Right lobe of liver (tissue), 6 donors: ENCODE measurements at regions not wholly inside any gene's neighbourhood (a gene's known extent, or its start where the extent isn't known, plus 50 kb on each side); places are given as distances from the start of the nearest gene placed in this dataset.
A peak's percentile ranks its signal among the peaks of the same experiment; 100 is the strongest.

Experiments used
- ATAC-seq, 4 donors: fragments of 200-7000 bp; cut with Tn5 transposase; one replicate each; pipeline ENCODE4 v1.9.1; 2020; ENCODE audit warnings: mild to moderate bottlenecking in 4 of 4, moderate library complexity in 4 of 4
- DNase-seq, 3 donors: peaks; one replicate each; pipeline ENCODE4 v3.0.0-alpha.2; 2020
- H3K27ac ChIP-seq, 3 donors: fragments of 200-600 bp; one replicate each; pipeline ENCODE4 v1.8.0; 2022
- H3K27me3 ChIP-seq, 2 donors: fragments of 200-600 bp; one replicate each; pipeline ENCODE4 v1.8.0; 2022
- H3K36me3 ChIP-seq, 4 donors: fragments of 200-600 bp; sonication (generic) in 1 of 4; one replicate each; pipeline versions ENCODE4 v1.5.1 to v1.8.0; 2017 to 2022; ENCODE audit warnings: control low read depth in 1 of 4
- H3K4me1 ChIP-seq, 4 donors: fragments of 200-600 bp; sonication (generic) in 1 of 4; one replicate each; pipeline versions ENCODE4 v1.5.1 to v1.8.0; 2017 to 2022; ENCODE audit warnings: control low read depth in 1 of 4
- H3K4me3 ChIP-seq, 3 donors: fragments of 200-600 bp; one replicate each; pipeline ENCODE4 v1.8.0; 2022
- H3K9me3 ChIP-seq, 4 donors: fragments of 200-600 bp; sonication (generic) in 1 of 4; one replicate each; pipeline versions ENCODE4 v1.5.1 to v1.8.0; 2017 to 2022; ENCODE audit warnings: control low read depth in 1 of 4
- POLR2A ChIP-seq: fragments of 450-650 bp; IDR thresholded peaks from one replicate; pipeline ENCODE4 v1.6.1; 2017; ENCODE audit warnings: antibody characterized with exemption, mild to moderate bottlenecking
- WGBS: methylation state at CpG from one replicate; pipeline ENCODE4 v1.1.6; 2018; ENCODE audit warnings: low coverage, low lambda C conversion rate; ENCODE audit not compliant: insufficient coverage; ENCODE audit errors: missing lambda C conversion rate; 5-methylcytosine and 5-hydroxymethylcytosine counted together
- intact Hi-C, 2 donors: fragments of 100-400 bp; cut with DNase I; formaldehyde crosslinking; loops; one replicate each; pipeline versions ENCODE4 v1.11.2 to v1.14.1; 2022
- TF ChIP-seq, protein P1 (sequence below), 4 donors: fragments of 200-600 bp in 3 of 4; fragments of 450-650 bp in 1 of 4; IDR thresholded peaks; one replicate each; pipeline versions ENCODE4 v1.5.1 to v1.8.0; 2016 to 2022; ENCODE audit warnings: antibody characterized with exemption in 4 of 4, mild to moderate bottlenecking in 2 of 4
- donor health status: DM: no; HTN: yes; CAD: no.
- donor health status: DM: no; HTN: no; CAD: no.
- donor health status: DM: no; HTN: no; CAD: no.
- donor health status: DM: no; HTN: yes; CAD: no.
- donor health status: DM: no; HTN: yes; CAD: no.

DNA sequence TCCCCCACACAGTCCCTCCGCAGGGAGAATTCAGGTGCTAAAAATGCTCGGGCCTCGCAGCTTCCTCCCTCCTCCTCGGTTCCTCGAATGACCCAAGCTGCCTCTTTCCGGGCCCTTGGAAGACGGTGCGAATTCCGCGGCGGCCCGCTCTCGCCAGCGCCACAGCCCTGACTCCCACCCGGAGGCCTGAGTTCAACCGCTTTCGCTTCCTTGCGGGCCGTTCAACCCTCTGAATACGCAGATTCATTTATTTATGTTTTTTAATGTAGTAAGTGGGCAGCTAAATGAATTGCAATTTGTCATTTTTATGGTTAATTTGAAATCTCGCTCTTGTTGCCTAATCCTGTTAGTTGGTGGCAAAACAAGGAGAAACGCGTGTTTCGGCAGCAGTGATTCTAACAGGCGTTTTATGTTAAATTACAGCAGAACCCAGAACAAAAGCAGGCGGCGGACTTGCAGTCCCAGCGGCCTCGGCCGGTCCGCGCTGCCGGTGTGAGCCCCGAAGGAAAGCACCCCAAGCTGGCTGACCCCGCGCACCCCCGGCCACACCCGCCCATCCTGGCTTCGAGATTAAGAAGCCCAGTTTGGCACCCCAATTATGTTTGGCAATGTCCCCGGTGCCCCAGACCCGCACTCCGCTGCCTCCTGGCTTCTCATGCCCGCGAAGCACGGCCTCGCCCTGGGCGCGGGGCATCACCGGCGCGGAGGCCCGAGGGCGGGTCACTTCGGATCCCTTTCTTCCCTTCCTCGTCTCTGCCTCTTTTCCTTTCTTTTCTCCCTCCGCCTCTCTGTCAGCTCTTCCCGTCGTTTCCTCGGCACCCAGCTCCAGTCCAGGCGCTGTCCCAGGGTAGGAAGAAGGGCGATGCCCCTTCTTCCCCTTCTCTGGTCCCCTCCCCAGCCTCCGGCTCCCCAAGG lies 75.9 kb downstream of the INSIG1 start:
- Histone ChIP-seq H3K4me3 (no peak overlapping the region), H3K36me3 (no peaks in the 10 kb centered on the region), H3K27me3 (peaks cover 35 to 62% of the 10 kb centered on the region in 2 donors), H3K27ac (no peak overlapping the region), H3K9me3 (no peaks in the 10 kb centered on the region), H3K4me1 (peaks cover 0 to 40% (median 3%) of the 10 kb centered on the region in 4 donors)
- ATAC-seq (no peak), DNase-seq (peak in 1 of 3 donors; percentile 53)
- 3% methylated on average over 37 of the region's 62 CpGs for WGBS
- intact Hi-C loops, result no loop called here
- TF ChIP-seq, protein P1, sequence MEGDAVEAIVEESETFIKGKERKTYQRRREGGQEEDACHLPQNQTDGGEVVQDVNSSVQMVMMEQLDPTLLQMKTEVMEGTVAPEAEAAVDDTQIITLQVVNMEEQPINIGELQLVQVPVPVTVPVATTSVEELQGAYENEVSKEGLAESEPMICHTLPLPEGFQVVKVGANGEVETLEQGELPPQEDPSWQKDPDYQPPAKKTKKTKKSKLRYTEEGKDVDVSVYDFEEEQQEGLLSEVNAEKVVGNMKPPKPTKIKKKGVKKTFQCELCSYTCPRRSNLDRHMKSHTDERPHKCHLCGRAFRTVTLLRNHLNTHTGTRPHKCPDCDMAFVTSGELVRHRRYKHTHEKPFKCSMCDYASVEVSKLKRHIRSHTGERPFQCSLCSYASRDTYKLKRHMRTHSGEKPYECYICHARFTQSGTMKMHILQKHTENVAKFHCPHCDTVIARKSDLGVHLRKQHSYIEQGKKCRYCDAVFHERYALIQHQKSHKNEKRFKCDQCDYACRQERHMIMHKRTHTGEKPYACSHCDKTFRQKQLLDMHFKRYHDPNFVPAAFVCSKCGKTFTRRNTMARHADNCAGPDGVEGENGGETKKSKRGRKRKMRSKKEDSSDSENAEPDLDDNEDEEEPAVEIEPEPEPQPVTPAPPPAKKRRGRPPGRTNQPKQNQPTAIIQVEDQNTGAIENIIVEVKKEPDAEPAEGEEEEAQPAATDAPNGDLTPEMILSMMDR (IDR thresholded peaks at IDR 0.05), result no peak
- no peak for TF ChIP-seq POLR2A

DNA sequence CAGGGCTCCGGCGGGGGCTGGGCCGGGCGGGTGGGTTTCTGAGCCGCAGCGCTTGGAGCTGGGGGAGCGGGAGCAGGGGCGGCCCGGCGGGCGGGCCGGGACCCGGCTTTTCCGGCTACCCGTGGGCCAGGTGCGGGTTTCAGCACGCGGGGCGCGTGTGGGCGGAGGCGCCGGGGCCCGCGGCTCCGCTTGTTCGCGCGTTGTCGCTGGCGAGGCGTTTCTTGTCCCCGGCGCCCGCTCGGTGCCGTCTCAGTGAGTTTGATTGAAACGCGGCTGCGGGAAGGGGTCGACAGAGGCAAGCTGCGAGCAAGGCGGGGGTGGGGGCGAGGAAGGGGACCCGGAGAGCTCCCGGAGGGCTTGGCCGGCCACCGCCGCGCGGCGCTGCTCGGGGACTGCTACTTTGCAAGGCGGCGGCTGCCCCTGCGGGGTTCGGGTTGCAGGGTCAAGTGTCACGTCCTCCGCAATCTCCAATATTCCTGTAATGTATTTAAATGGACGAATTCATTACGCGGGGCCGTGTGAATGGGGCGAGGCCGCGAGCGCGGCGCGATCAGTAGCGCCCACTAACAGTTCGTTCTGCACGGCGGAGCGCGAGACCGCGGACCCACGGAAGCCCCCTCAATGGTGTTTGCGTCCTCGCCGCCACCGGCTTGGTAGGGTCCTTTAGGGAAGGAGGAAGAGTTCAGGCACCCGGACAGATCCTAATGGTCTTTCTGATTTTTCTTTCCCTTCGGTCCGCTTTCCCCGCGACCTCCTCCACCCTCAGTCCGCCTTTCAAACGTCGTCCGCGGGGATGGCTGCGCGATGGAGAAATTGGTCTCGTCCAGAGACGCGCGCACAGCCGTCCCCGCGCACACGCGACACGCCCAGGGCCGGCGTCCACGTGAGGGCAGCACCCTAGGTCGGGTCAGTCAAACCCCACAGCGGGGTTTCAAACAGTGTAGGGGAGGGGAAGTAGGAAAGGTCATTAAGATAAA lies 76.9 kb downstream of the INSIG1 start:
- H3K4me3 ChIP-seq, result no peak overlapping the region
- DNase-seq (no peak), ATAC-seq (no peak)
- H3K36me3 ChIP-seq, result no peaks in the 10 kb centered on the region
- intact Hi-C loops, result no loop called here
- no peaks in the 10 kb centered on the region for H3K9me3 ChIP-seq
- no peak overlapping the region for H3K27ac ChIP-seq
- peaks cover 0 to 40% (median 3%) of the 10 kb centered on the region in 4 donors for H3K4me1 ChIP-seq
- TF ChIP-seq, protein P1 (IDR thresholded peaks at IDR 0.05), result no peak
- TF ChIP-seq POLR2A, result no peak
- WGBS, result 9% methylated on average over 50 of the region's 110 CpGs
- peaks cover 40 to 71% of the 10 kb centered on the region in 2 donors for H3K27me3 ChIP-seq

DNA sequence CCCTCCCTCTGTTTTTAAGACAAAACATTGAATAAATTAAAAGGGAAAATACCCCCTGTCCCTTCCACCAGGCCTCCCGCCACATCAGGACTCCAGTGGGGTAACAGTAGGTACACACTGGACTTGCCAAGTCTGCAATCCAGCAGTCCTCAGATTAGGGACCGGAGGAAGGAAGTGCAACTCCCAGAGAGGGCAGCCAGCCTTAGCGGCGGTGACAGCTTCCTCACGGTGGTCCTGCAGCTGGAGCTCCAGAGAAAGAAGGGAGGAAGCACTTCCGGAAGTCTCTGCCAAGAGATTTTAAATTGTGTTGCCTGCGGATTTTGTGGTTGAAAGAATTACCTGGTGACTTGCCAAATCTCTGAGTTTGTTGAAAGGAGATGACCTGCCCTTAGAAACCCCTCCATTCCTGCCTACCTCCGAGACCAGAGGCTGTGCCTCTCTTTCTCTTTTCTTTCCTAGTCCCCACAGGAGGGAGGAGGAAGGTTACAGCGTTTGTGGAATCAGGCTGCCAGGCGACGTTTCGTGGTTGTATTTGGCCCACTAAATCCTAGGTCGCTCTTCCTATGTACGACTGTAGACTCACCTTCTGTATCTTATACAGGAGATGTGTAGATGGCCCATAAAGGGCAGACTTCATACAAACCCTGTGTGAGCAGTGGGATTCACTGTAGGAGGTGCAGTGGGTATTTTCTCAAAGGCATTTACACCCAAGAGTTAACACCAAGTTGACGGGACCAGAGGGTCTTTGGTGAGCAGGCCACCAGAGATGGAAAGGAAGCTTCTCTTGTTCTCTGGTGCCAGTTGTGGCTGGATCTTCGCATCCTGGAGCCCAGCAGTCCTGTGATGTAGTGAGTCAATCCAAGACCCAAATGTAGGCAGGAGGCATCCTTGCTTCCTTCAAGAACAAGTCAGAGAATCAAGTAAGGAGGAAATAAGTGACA lies 77.9 kb downstream of the INSIG1 start:
- TF ChIP-seq, protein P1 (IDR thresholded peaks at IDR 0.05), result no peak
- no peak for TF ChIP-seq POLR2A
- 4% methylated on average over 14 of the region's 16 CpGs for WGBS
- H3K27me3 ChIP-seq, result peaks cover 40 to 77% of the 10 kb centered on the region in 2 donors
- no peak overlapping the region for H3K27ac ChIP-seq
- H3K36me3 ChIP-seq, result no peaks in the 10 kb centered on the region
- DNase-seq, result peak in 1 of 3 donors; percentile 42
- intact Hi-C loops, result no loop called here
- H3K4me3 ChIP-seq, result no peak overlapping the region
- H3K4me1 ChIP-seq, result peaks cover 0 to 46% (median 5%) of the 10 kb centered on the region in 4 donors
- ATAC-seq, result peak in 2 of 4 donors; percentile 20 to 21
- H3K9me3 ChIP-seq, result no peaks in the 10 kb centered on the region
